H1 (cell line): ENCODE measurements at regions not wholly inside any gene's neighbourhood (a gene's known extent, or its start where the extent isn't known, plus 50 kb on each side); places are given as distances from the start of the nearest gene placed in this dataset.

Experiments
- CTCF ChIA-PET: fragments of 300-600 bp; sonication (Branson Sonifier 250); formaldehyde crosslinking; loops from one replicate; lab custom pipeline; 2021; ENCODE audit not compliant: partially characterized antibody; lab: Charles Lee
- POLR2A ChIA-PET: fragments of 300-600 bp; sonication (Branson Sonifier 250); formaldehyde crosslinking; loops from one replicate; lab custom pipeline; 2021; ENCODE audit warnings: inconsistent platforms; ENCODE audit not compliant: partially characterized antibody; lab: Charles Lee
- DNase-seq, 2 experiments: peaks; one replicate each; pipeline versions ENCODE4 v3.0.0 to v3.0.0-alpha.2; 2010 to 2022; ENCODE audit warnings: low spot score in 2 of 2, low read depth in 1 of 2, mixed read lengths in 1 of 2
- FAIRE-seq: peaks from 2 replicates; lab custom pipeline; 2011; peaks lifted over from hg19 to GRCh38; lab: Jason Lieb, UNC
- H2AFZ ChIP-seq: 2 replicates; pipeline ENCODE4 v1.8.1; 2012; ENCODE audit warnings: low read length, inconsistent platforms
- H2AK5ac ChIP-seq: 2 replicates; pipeline ENCODE4 v1.6.1; 2013; ENCODE audit warnings: low read depth, low read length
- H2BK120ac ChIP-seq: replicated peaks from 2 replicates; pipeline ENCODE3; 2013; ENCODE audit warnings: low read depth, low read length, inconsistent platforms
- H2BK12ac ChIP-seq: 2 replicates; pipeline ENCODE4 v1.6.1; 2013; ENCODE audit warnings: low read depth, low read length
- H2BK15ac ChIP-seq: 2 replicates; pipeline ENCODE4 v1.6.1; 2013; ENCODE audit warnings: low read length
- H2BK20ac ChIP-seq: 2 replicates; pipeline ENCODE4 v1.6.1; 2013; ENCODE audit warnings: low read length
- H2BK5ac ChIP-seq: 2 replicates; pipeline ENCODE4 v1.6.1; 2013; ENCODE audit warnings: low read depth, low read length
- H3K14ac ChIP-seq: 2 replicates; pipeline ENCODE4 v1.6.1; 2013; ENCODE audit warnings: inconsistent platforms; ENCODE audit not compliant: insufficient read length
- H3K18ac ChIP-seq: 2 replicates; pipeline ENCODE4 v1.6.1; 2013; ENCODE audit warnings: low read length; ENCODE audit errors: extremely low read depth
- H3K23ac ChIP-seq: 2 replicates; pipeline ENCODE4 v1.6.1; 2013; ENCODE audit warnings: inconsistent platforms; ENCODE audit not compliant: insufficient read length
- H3K23me2 ChIP-seq: 2 replicates; pipeline ENCODE4 v1.6.1; 2013; ENCODE audit warnings: low read depth, low read length
- H3K27ac ChIP-seq: 2 replicates; pipeline ENCODE4 v1.6.1; 2011; ENCODE audit warnings: low read depth, low read length, inconsistent platforms
- H3K27me3 ChIP-seq, 4 experiments: replicated peaks in 1 of 4; 1 replicate in 1 of 4; 2 replicates in 3 of 4; pipeline versions ENCODE4 v1.6.1 to v1.8.1; 2011 to 2013; ENCODE audit warnings: low read length in 3 of 4, mild to moderate bottlenecking in 3 of 4, inconsistent platforms in 2 of 4, mixed read lengths in 2 of 4, moderate library complexity in 1 of 4; ENCODE audit not compliant: control insufficient read depth in 3 of 4, insufficient read depth in 3 of 4; ENCODE audit errors: extremely low read depth in 1 of 4
- H3K36me3 ChIP-seq, 4 experiments: 2 replicates each; pipeline versions ENCODE4 v1.6.1 to v1.8.1; 2011 to 2013; ENCODE audit warnings: mild to moderate bottlenecking in 4 of 4, low read length in 3 of 4, moderate library complexity in 2 of 4, control low read depth in 1 of 4, inconsistent platforms in 1 of 4; ENCODE audit not compliant: insufficient read depth in 4 of 4, control insufficient read depth in 2 of 4
- H3K4ac ChIP-seq: replicated peaks from 2 replicates; pipeline ENCODE3; 2013; ENCODE audit warnings: low read length, low read depth, mixed read lengths, inconsistent platforms; ENCODE audit not compliant: insufficient read length
- H3K4me1 ChIP-seq, 4 experiments: replicated peaks in 1 of 4; 1 replicate in 1 of 4; 2 replicates in 3 of 4; pipeline versions ENCODE4 v1.6.1 to v1.8.1; 2011 to 2013; ENCODE audit warnings: low read length in 3 of 4, inconsistent platforms in 2 of 4, mixed read lengths in 1 of 4; ENCODE audit not compliant: insufficient read depth in 4 of 4, control insufficient read depth in 3 of 4
- H3K4me2 ChIP-seq, 2 experiments: 2 replicates each; pipeline versions ENCODE4 v1.6.1 to v1.8.1; 2011 to 2013; ENCODE audit warnings: low read depth in 2 of 2, low read length in 2 of 2, control low read depth in 1 of 2, inconsistent platforms in 1 of 2, mild to moderate bottlenecking in 1 of 2; ENCODE audit not compliant: insufficient read depth in 1 of 2
- H3K4me3 ChIP-seq, 4 experiments: fragments of 200-600, 300-600 bp in 1 of 4; sonication (generic), shearing (Covaris generic), sonication (Bioruptor Twin) in 1 of 4; 2 replicates each; pipeline versions ENCODE4 v1.5.1 to v1.8.1; 2011 to 2016; ENCODE audit warnings: low read length in 4 of 4, low read depth in 3 of 4, control low read depth in 2 of 4, inconsistent platforms in 2 of 4, mild to moderate bottlenecking in 2 of 4, mixed read lengths in 1 of 4, moderate library complexity in 1 of 4; ENCODE audit not compliant: insufficient read depth in 2 of 4; ENCODE audit errors: extremely low read depth in 1 of 4
- H3K56ac ChIP-seq: replicated peaks from 2 replicates; pipeline ENCODE3; 2013; ENCODE audit warnings: low read depth, mild to moderate bottlenecking, mixed read lengths, low read length, inconsistent platforms; ENCODE audit not compliant: insufficient read length
- H3K79me1 ChIP-seq: 2 replicates; pipeline ENCODE4 v1.6.1; 2013; ENCODE audit warnings: low read depth, low read length, control low read depth
- H3K79me2 ChIP-seq, 2 experiments: 2 replicates each; pipeline versions ENCODE4 v1.6.1 to v1.8.1; 2012 to 2013; ENCODE audit warnings: low read length in 2 of 2, mild to moderate bottlenecking in 2 of 2, inconsistent platforms in 1 of 2; ENCODE audit not compliant: insufficient read depth in 2 of 2, control insufficient read depth in 1 of 2
- H3K9ac ChIP-seq, 4 experiments: replicated peaks in 1 of 4; 1 replicate in 1 of 4; 2 replicates in 3 of 4; pipeline versions ENCODE4 v1.6.1 to v1.8.1; 2011 to 2013; ENCODE audit warnings: low read depth in 3 of 4, low read length in 3 of 4, control low read depth in 2 of 4, mild to moderate bottlenecking in 2 of 4, moderate library complexity in 2 of 4, inconsistent platforms in 1 of 4; ENCODE audit errors: extremely low read depth in 1 of 4
- H3K9me3 ChIP-seq, 2 experiments: 2 replicates each; pipeline versions ENCODE4 v1.6.1 to v1.8.1; 2012 to 2013; ENCODE audit warnings: mild to moderate bottlenecking in 2 of 2, moderate library complexity in 2 of 2, control low read depth in 1 of 2, inconsistent platforms in 1 of 2, low read depth in 1 of 2, low read length in 1 of 2, mixed read lengths in 1 of 2; ENCODE audit not compliant: insufficient read depth in 2 of 2
- H4K20me1 ChIP-seq, 2 experiments: replicated peaks in 1 of 2; 2 replicates each; pipeline versions ENCODE3 to v1.8.1; 2011 to 2013; ENCODE audit warnings: inconsistent platforms in 2 of 2, low read length in 2 of 2, mild to moderate bottlenecking in 1 of 2; ENCODE audit not compliant: insufficient read depth in 2 of 2, control insufficient read depth in 1 of 2
- H4K5ac ChIP-seq: 2 replicates; pipeline ENCODE4 v1.6.1; 2013; ENCODE audit warnings: low read length, low read depth, mixed read lengths, inconsistent platforms; ENCODE audit not compliant: insufficient read length
- H4K8ac ChIP-seq: 2 replicates; pipeline ENCODE4 v1.8.0; 2013; ENCODE audit warnings: mild to moderate bottlenecking, moderate library complexity, low read length, inconsistent platforms; ENCODE audit not compliant: insufficient read depth; ENCODE audit errors: extremely low read depth
- H4K91ac ChIP-seq: replicated peaks from 2 replicates; pipeline ENCODE3; 2013; ENCODE audit warnings: low read length, mixed read lengths, inconsistent platforms; ENCODE audit not compliant: insufficient read length
- KDM4A ChIP-seq: IDR thresholded peaks from one replicate; pipeline ENCODE4 v1.7.1; 2012; ENCODE audit warnings: low read depth, mild to moderate bottlenecking, moderate library complexity, low read length, inconsistent platforms; ENCODE audit not compliant: severe bottlenecking
- POLR2AphosphoS5 ChIP-seq: IDR thresholded peaks from 2 replicates; pipeline ENCODE4 v1.6.1; 2011; ENCODE audit warnings: low read depth, low read length
- SP4 ChIP-seq: IDR thresholded peaks from 2 replicates; pipeline ENCODE4 v1.6.1; 2012; ENCODE audit warnings: low read length, inconsistent platforms
- WGBS, 2 experiments: shearing (Covaris generic) in 1 of 2; methylation state at CpG; one replicate each; pipeline versions ENCODE4 v1.1.6 to v1.1.7; 2013 to 2015; ENCODE audit warnings: low lambda C conversion rate in 2 of 2, mixed read lengths in 2 of 2, inconsistent platforms in 1 of 2, low coverage in 1 of 2, missing lambda C conversion rate in 1 of 2; ENCODE audit not compliant: insufficient replicate concordance in 2 of 2, insufficient coverage in 1 of 2, insufficient read length in 1 of 2; ENCODE audit errors: extremely low coverage in 1 of 2, missing lambda C conversion rate in 1 of 2; 5-methylcytosine and 5-hydroxymethylcytosine counted together
- TF ChIP-seq, protein P1 (sequence below): IDR thresholded peaks from 2 replicates; pipeline ENCODE4 v1.6.1; 2012; ENCODE audit warnings: low read length, inconsistent platforms

DNA sequence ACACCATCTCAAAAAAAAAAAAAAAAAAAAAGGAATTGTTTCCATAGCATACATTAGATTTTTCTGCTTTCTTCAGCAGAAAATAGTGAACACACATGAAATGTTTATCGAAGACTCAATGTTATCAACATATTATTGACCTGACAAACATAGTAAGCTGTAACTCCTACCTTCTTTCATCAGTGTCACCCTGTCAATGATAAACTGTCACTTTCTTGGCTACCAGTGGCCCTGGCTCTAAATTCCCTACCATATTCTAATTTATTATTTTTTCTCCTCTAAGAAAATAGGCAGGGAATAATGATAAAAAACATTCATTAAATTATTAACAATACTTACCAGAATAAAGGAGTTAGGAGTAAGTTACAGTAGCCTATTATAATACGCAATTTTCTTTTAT lies 127.3 kb upstream of the KLHL1 start:
- Histone ChIP-seq H3K4me1 (no peaks in the 10 kb centered on the region), H3K23ac (no peak overlapping the region), H3K4me3 (no peak overlapping the region), H2BK12ac (no peak overlapping the region), H3K27me3 (no peaks in the 10 kb centered on the region), H3K9me3 (no peaks in the 10 kb centered on the region), H3K79me2 (no peaks in the 10 kb centered on the region), H3K18ac (no peak overlapping the region), H2BK15ac (no peak overlapping the region), H3K27ac (no peak overlapping the region), H3K4ac (no peak overlapping the region), H2BK120ac (no peak overlapping the region), H2AK5ac (no peak overlapping the region), H3K79me1 (no peaks in the 10 kb centered on the region), H4K91ac (no peak overlapping the region), H3K56ac (no peak overlapping the region), H2BK20ac (no peak overlapping the region), H3K36me3 (no peaks in the 10 kb centered on the region), H2BK5ac (no peak overlapping the region), H3K14ac (no peak overlapping the region), H4K5ac (no peak overlapping the region), H3K9ac (no peak overlapping the region), H3K4me2 (no peak overlapping the region), H3K23me2 (no peaks in the 10 kb centered on the region), H2AFZ (no peak overlapping the region), H4K8ac (no peak overlapping the region), H4K20me1 (no peaks in the 10 kb centered on the region)
- ChIA-PET CTCF (no interaction called here), POLR2A (no interaction called here)
- FAIRE-seq (no peak), DNase-seq (no peak)
- WGBS, 2 experiments, result 96% methylated on average over 2 of the region's 2 CpGs; no CpG with 5 or more reads in 1 of the 2 experiments
- TF ChIP-seq KDM4A (no peak), SP4 (no peak), POLR2AphosphoS5 (no peak)
- TF ChIP-seq, protein P1, sequence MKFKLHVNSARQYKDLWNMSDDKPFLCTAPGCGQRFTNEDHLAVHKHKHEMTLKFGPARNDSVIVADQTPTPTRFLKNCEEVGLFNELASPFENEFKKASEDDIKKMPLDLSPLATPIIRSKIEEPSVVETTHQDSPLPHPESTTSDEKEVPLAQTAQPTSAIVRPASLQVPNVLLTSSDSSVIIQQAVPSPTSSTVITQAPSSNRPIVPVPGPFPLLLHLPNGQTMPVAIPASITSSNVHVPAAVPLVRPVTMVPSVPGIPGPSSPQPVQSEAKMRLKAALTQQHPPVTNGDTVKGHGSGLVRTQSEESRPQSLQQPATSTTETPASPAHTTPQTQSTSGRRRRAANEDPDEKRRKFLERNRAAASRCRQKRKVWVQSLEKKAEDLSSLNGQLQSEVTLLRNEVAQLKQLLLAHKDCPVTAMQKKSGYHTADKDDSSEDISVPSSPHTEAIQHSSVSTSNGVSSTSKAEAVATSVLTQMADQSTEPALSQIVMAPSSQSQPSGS, result no peak
